ENCODE measurements at regions not wholly inside any gene's neighbourhood (a gene's known extent, or its start where the extent isn't known, plus 50 kb on each side); places are given as distances from the start of the nearest gene placed in this dataset.
"Not testable (repeated sequence)": the region's sequence is repeated elsewhere in the genome, so short reads cannot be mapped to it uniquely, and the experiment has no call there.

DNA sequence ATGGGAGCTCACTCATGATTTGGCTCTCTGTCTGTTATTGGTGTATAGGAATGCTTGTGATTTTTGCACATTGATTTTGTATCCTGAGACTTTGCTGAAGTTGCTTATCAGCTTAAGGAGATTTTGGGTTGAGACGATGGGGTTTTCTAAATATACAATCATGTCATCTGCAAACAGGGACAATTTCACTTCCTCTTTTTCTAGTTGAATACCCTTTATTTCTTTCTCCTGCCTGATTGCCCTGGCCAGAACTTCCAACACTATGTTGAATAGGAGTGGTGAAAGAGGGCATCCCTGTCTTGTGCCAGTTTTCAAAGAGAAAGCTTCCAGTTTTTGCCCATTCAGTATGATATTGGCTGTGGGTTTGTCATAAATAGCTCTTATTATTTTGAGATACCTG is 173.8 kb upstream of the ZNF521 start:
- TF ChIP-seq, protein P1, sequence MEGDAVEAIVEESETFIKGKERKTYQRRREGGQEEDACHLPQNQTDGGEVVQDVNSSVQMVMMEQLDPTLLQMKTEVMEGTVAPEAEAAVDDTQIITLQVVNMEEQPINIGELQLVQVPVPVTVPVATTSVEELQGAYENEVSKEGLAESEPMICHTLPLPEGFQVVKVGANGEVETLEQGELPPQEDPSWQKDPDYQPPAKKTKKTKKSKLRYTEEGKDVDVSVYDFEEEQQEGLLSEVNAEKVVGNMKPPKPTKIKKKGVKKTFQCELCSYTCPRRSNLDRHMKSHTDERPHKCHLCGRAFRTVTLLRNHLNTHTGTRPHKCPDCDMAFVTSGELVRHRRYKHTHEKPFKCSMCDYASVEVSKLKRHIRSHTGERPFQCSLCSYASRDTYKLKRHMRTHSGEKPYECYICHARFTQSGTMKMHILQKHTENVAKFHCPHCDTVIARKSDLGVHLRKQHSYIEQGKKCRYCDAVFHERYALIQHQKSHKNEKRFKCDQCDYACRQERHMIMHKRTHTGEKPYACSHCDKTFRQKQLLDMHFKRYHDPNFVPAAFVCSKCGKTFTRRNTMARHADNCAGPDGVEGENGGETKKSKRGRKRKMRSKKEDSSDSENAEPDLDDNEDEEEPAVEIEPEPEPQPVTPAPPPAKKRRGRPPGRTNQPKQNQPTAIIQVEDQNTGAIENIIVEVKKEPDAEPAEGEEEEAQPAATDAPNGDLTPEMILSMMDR (IDR thresholded peaks at IDR 0.05): not testable (repeated sequence)
- not testable (repeated sequence) for TF ChIP-seq EP300, POLR2A (IDR thresholded peaks at IDR 0.05)

Data from ovary (tissue), 3 donors.